ENCODE measurements at regions not wholly inside any gene's neighbourhood (a gene's known extent, or its start where the extent isn't known, plus 50 kb on each side); places are given as distances from the start of the nearest gene placed in this dataset.
A peak's percentile ranks its signal among the peaks of the same experiment; 100 is the strongest.

DNA sequence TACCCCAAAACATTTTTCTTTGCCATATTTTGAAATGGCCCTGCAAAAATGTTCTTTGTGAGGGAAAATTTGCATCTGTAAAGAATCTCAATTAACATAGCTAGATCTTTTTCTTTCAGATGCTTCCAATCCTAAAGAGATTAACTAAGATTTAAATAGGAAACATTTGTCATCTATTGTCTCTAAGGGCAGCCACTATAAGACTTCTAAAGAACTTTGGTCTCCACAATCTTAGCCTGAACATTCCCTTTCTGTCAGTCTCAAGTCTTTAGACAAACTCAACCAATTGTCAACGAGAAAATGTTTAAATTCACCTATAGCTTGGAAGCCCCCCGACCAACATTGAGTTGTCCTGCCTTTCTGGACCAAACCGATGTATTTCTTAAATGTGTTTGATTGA is 71.1 kb upstream of the RASSF8 start:
- Histone ChIP-seq H3K4me2 (ENCODE audit: insufficient read depth, insufficient read length, low read length) (no peak overlapping the region), H3K9me3 (ENCODE audit: control insufficient read depth, low read depth, low read length) (no peaks in the 10 kb centered on the region), H3K79me1 (ENCODE audit: insufficient read depth, low read depth, low read length, poor library complexity, severe bottlenecking) (no peaks in the 10 kb centered on the region), H3K56ac (ENCODE audit: insufficient read length, low read depth, low read length) (no peak overlapping the region), H3K79me2 (ENCODE audit: insufficient read depth, low read length) (no peaks in the 10 kb centered on the region), H4K20me1 (ENCODE audit: control insufficient read depth, insufficient read depth, insufficient read length) (no peaks in the 10 kb centered on the region), H3T11ph (ENCODE audit: low read length) (no peak overlapping the region), H2BK20ac (ENCODE audit: low read depth, low read length, poor library complexity, severe bottlenecking) (no peak overlapping the region), H3K18ac (ENCODE audit: insufficient read length, low read depth, low read length) (no peak overlapping the region), H3K4me1 (ENCODE audit: insufficient read depth, low read length) (peaks cover 2% of the 10 kb centered on the region; the same call in 1 of the 2 replicates), H3K4ac (ENCODE audit: low read depth, low read length) (no peak overlapping the region), H3K9ac (ENCODE audit: extremely low read depth, insufficient read length, low read length) (no peak overlapping the region), H4K8ac (replicated peaks; ENCODE audit: insufficient read length, low read depth, low read length) (no peak overlapping the region), H3K23me2 (ENCODE audit: insufficient read length, low read depth, low read length, poor library complexity, severe bottlenecking) (no peaks in the 10 kb centered on the region), H2BK120ac (ENCODE audit: low read depth, low read length, poor library complexity, severe bottlenecking) (no peak overlapping the region), H2BK5ac (ENCODE audit: insufficient read length, low read length) (no peak overlapping the region), H3K27ac (ENCODE audit: insufficient read length, low read depth, low read length) (no peak overlapping the region), H3K27me3 (ENCODE audit: insufficient read depth, low read length) (no peaks in the 10 kb centered on the region), H4K91ac (ENCODE audit: insufficient read length, low read depth, low read length) (no peak overlapping the region), H4K5ac (ENCODE audit: insufficient read length, low read depth, low read length) (no peak overlapping the region), H2BK15ac (ENCODE audit: low read depth, low read length) (no peak overlapping the region), H3K14ac (ENCODE audit: insufficient read depth, low read length) (no peak overlapping the region), H2AK5ac (ENCODE audit: insufficient read length, low read length) (no peak overlapping the region), H2AFZ (ENCODE audit: low read length) (no peak overlapping the region), H2BK12ac (ENCODE audit: insufficient read length, low read depth, low read length) (no peak overlapping the region), H3K23ac (ENCODE audit: insufficient read length, low read depth, low read length) (no peak overlapping the region)
- TF ChIP-seq, protein P1, sequence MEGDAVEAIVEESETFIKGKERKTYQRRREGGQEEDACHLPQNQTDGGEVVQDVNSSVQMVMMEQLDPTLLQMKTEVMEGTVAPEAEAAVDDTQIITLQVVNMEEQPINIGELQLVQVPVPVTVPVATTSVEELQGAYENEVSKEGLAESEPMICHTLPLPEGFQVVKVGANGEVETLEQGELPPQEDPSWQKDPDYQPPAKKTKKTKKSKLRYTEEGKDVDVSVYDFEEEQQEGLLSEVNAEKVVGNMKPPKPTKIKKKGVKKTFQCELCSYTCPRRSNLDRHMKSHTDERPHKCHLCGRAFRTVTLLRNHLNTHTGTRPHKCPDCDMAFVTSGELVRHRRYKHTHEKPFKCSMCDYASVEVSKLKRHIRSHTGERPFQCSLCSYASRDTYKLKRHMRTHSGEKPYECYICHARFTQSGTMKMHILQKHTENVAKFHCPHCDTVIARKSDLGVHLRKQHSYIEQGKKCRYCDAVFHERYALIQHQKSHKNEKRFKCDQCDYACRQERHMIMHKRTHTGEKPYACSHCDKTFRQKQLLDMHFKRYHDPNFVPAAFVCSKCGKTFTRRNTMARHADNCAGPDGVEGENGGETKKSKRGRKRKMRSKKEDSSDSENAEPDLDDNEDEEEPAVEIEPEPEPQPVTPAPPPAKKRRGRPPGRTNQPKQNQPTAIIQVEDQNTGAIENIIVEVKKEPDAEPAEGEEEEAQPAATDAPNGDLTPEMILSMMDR (conservative IDR thresholded peaks at IDR 0.05), result no peak
- Mint-ChIP-seq H3K4me1 (peaks cover 57 to 67% of the 10 kb centered on the region in 2 experiments), H3K36me3 (ENCODE audit: insufficient read depth in 1 of 3, low read depth in 3 of 3) (peaks cover 8 to 16% (median 11%) of the 10 kb centered on the region in 3 experiments), H3K27me3 (ENCODE audit: low read depth) (no peaks in the 10 kb centered on the region), H3K4me3 (no peak overlapping the region), H3K9me3 (peaks cover 10% of the 10 kb centered on the region in 2 experiments), H3K27ac (peak overlapping the region; percentile 17 to 91 (median 85); a peak in 5 of 7 replicates)
- no CpG with 5 or more reads among the region's 3 CpGs for WGBS (ENCODE audit: extremely low coverage, insufficient read length, low lambda C conversion rate)
- DNase-seq, result no peak
